Liver (tissue), 3 donors: ENCODE measurements at regions not wholly inside any gene's neighbourhood (a gene's known extent, or its start where the extent isn't known, plus 50 kb on each side); places are given as distances from the start of the nearest gene placed in this dataset.

Experiments
- REST ChIP-seq: IDR thresholded peaks from 2 replicates; pipeline ENCODE4 v1.6.1; 2016; ENCODE audit warnings: antibody characterized with exemption, mild to moderate bottlenecking
- RXRA ChIP-seq, 2 donors: IDR thresholded peaks; 2 replicates each; pipeline ENCODE4 v1.6.1; 2017 to 2018; ENCODE audit warnings: antibody characterized with exemption in 2 of 2, mild to moderate bottlenecking in 1 of 2
- TF ChIP-seq, protein P1 (sequence below): fragments of 150-350 bp; IDR thresholded peaks from 2 replicates; pipeline ENCODE4 v1.5.1; 2017; ENCODE audit warnings: improper control_type of control experiment, low read depth, low read length; ENCODE audit not compliant: missing input control
- TF ChIP-seq, protein P2 (sequence below): IDR thresholded peaks from 2 replicates; pipeline ENCODE4 v1.6.1; 2016; ENCODE audit warnings: antibody characterized with exemption
- donor health status: healthy.
- donor health status: healthy.

GRCh38 chr7:115327326-115327725, 405.4 kb downstream of the MDFIC start:
- TF ChIP-seq, protein P1, sequence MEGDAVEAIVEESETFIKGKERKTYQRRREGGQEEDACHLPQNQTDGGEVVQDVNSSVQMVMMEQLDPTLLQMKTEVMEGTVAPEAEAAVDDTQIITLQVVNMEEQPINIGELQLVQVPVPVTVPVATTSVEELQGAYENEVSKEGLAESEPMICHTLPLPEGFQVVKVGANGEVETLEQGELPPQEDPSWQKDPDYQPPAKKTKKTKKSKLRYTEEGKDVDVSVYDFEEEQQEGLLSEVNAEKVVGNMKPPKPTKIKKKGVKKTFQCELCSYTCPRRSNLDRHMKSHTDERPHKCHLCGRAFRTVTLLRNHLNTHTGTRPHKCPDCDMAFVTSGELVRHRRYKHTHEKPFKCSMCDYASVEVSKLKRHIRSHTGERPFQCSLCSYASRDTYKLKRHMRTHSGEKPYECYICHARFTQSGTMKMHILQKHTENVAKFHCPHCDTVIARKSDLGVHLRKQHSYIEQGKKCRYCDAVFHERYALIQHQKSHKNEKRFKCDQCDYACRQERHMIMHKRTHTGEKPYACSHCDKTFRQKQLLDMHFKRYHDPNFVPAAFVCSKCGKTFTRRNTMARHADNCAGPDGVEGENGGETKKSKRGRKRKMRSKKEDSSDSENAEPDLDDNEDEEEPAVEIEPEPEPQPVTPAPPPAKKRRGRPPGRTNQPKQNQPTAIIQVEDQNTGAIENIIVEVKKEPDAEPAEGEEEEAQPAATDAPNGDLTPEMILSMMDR = no peak
- TF ChIP-seq RXRA (IDR thresholded peaks at IDR 0.05) (no peak), REST (no peak)
- TF ChIP-seq, protein P2, sequence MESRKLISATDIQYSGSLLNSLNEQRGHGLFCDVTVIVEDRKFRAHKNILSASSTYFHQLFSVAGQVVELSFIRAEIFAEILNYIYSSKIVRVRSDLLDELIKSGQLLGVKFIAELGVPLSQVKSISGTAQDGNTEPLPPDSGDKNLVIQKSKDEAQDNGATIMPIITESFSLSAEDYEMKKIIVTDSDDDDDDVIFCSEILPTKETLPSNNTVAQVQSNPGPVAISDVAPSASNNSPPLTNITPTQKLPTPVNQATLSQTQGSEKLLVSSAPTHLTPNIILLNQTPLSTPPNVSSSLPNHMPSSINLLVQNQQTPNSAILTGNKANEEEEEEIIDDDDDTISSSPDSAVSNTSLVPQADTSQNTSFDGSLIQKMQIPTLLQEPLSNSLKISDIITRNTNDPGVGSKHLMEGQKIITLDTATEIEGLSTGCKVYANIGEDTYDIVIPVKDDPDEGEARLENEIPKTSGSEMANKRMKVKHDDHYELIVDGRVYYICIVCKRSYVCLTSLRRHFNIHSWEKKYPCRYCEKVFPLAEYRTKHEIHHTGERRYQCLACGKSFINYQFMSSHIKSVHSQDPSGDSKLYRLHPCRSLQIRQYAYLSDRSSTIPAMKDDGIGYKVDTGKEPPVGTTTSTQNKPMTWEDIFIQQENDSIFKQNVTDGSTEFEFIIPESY = no peak
